HG03103 (cell line): ENCODE measurements at regions not wholly inside any gene's neighbourhood (a gene's known extent, or its start where the extent isn't known, plus 50 kb on each side); places are given as distances from the start of the nearest gene placed in this dataset.
"Not testable (repeated sequence)": the region's sequence is repeated elsewhere in the genome, so short reads cannot be mapped to it uniquely, and the experiment has no call there.

ENCODE experiments used
- ATAC-seq: cut with Tn5 transposase; IDR thresholded peaks from one replicate; pipeline ENCODE4 v1.9.1; 2021; ENCODE audit warnings: low read depth; ENCODE audit not compliant: unreplicated experiment

DNA sequence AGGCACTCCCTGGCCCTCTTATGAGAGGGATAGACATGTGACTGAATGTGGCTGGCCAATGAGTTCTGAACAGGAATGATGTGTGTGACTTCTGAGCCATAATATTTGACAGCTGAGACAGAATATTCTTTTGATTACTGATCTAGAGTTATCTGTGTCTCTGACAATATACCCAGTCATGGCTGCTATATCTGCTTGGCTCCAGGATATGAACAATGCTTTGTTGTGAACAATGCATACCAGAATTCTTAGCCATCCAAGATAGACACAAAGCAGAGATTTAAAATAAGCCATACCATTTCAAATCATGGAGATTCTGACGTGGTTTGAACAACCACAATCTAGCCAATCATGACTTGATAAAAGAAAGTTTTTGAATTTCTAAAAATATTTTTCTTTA is 840.3 kb upstream of the SEMA6A start:
- no peak for ATAC-seq

DNA sequence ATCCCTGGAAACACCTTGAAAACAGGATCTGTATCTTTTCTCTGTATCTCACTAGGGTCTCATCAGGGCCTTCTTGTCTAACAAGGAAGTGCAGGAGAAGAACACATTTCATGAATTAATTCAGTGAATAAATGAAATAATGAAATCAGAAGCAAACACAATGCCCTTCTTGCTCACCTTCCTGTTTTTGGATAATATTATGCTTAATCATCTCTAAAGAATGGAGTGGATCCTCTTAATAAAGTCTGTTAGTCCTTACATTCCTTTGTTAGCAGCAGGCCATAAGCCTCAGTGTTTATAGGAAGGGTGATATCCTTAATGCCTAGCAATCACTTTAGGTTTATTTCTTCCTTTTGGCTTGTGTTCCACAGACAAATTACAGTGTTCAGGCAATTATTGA is 837.1 kb upstream of the SEMA6A start:
- ATAC-seq = no peak

DNA sequence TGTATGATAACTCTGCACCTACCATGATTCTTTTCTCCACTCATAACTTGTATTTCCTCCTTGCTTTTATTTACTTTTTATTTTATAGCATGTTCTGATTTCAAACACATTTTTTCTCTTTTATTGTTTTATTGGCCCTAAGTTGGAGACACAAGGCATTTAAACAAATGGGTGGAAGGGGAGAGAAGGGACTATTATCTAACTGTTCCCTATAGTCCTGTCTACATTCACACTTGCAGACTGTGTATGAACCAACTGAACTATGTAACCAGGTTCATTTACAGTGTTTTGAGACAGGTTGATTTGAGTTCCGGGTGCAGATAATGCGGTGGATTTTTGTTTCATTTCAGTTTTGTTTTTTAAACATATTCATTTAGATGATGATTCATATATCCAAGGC is 830.6 kb upstream of the SEMA6A start:
- no peak for ATAC-seq

DNA sequence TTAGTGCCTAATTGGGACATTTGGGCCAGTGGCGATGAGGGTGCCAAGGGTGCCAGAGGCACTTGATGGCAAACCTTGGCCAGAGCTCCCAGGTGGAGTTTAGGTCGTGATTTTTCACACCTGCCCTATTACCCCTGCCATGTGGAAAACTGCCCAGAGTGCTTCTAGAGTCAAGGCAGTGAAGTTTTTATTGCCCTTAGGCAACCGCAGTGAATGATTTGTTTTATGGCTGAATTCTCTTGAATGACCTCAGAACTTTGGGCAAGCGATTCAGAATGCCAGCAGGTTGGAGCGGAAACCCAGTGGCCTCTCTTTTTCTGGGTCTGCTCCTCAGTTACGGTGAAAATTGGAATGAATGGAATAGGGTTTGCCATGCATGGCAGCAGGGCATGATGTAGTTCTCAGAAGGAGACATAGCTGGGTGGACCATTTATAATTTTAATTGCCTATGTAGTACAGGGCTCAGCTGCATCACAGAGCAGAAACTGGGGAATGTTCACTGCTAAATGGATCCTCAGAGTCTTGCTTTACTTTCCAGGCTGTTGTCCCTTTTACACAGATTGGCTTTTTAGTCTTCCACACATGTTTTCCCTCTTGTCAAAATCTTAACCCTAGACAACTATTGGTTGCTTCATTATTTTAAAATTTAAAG is 820.0 kb upstream of the SEMA6A start:
- ATAC-seq = no peak

DNA sequence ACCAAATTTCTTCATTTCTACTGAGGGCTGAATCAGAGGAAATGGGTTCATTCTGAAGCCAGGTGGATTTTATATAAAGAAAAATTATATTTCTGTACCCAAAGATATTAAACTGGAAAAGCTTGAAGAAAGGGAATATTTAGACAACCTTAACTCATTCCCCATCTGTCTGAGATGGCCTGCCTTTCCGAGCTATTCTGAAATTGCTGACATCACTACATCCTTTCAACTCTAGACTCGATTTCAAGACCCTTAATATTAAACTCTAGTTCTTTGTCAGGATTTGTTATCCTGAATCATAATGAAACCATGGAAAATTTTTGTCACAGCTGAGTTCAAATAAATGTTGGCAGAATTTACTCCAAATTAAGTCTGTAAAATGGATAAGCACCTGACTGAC is 818.5 kb upstream of the SEMA6A start:
- no peak for ATAC-seq

DNA sequence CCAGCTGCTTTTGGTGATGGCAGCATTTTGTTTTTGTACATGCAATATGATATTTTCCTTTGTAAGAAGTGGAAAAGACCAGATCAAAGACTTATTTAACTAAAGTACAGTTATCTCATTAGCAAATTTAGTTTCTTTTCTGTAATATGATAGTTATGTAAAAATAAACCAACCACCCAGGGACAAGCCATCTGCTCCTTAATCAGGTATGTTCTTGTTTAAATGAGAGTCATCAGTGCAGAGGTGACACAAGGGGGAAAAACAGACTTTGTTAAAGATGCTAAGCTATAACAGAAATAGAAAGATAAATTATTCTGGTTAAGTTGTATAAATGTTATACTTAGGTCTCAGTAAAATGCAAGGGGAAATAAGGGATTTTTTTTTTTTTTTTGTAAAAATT is 805.7 kb upstream of the SEMA6A start:
- ATAC-seq = no peak

DNA sequence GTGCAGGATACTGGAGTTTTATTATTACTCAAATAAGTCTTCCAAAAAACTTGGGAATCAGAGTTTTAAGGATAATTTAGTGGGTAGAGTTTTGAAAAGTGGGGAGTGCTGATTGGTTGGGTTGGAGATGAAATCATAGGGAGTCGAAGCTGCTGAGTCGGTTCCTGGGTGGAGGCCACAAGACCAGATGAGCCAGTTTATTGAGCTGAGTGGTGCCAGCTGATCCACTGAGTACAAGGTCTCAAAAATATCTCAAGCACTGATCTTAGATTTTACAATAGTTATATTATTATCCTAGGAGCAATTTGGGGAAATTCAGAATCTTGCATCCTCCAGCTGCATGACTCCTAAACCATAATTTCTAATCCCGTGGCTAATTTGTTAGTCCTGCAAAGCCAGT is 804.9 kb upstream of the SEMA6A start:
- ATAC-seq = no peak

DNA sequence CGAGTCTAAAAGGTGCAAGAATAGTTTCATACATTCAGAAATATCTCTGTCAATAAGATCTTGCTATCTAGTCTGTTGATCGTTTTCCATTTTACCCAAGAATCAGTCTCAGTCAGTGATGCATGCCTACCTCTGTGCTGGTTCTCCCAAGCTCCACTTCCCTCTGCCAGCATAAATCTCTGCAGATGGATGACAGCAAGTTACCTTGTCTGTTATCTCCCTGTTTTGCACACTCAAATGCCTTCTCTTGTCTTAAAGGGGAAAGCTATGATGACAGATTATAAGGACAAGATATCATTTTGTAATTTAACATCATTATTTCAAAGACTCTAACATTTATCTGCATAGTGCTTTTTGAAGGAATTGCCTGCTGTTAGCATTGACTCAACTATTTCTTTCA is 802.1 kb upstream of the SEMA6A start:
- ATAC-seq = no peak

DNA sequence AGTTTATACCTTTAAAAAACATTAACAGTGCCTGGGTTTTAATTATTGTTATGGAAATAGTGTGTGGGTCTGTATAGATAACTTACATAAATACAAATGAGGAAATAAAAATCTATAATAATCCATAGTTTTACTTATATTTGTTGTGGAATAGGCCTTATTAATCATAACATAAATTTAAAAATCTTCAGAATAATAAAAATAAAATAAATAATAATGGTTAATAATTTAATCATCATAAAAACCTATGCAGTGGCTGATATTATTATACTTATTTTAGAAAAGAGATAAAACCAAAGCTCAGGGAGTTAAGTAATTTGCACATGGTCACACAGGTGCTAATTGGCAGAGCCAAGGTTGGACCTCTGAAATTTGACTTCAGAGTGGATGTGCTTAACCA is 785.3 kb upstream of the SEMA6A start:
- no peak for ATAC-seq

DNA sequence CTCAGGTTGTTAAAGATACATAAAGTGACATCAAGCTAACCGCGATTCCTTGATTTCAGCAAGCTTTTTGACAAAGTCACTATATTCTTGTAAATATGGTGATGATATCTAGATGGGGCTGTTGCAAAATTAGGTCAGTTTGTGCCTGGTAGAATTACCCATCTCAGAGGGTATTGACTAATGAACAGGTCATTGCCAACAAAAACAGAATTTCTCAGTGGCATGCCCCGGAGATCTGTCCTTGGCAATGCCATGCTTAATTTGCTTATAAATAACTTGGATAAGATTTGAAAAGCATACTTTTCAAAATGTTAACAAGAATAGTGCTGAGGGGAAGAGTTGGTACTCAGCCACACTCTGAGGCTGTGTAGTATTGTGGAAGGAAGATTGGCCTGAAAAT is 783.3 kb upstream of the SEMA6A start:
- no peak for ATAC-seq

DNA sequence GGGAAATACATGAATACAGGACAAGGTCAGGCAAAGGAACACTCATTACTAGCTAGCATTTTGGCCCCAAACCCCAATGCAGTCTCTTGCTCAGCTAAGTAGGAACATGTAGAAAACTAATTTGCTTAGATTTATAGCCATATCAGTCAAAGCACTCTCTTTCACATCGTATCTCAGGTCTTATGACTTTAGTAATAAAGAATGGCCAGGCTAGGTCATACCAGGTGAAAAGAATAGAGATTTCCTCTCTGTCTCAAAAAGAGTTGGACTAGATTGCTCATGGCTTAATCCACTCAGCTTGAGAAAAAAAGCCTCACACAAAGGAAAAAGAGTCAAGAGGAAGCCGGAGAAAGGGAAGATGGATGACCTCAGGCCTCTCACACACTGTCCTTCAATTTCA is 772.7 kb upstream of the SEMA6A start:
- no peak for ATAC-seq

DNA sequence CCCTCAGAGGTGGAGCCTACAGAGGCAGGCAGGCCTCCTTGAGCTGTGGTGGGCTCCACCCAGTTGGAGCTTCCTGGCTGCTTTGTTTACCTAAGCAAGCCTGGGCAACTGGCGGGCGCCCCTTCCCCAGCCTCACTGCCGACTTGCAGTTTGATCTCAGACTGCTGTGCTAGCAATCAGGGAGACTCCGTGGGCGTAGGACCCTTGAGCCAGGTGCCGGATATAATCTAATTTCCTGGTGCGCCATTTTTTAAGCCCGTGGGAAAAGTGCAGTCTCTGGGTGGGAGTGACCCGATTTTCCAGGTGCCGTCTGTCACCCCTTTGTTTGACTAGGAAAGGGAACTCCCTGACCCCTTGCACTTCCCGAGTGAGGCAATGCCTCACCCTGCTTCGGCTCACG is 769.1 kb upstream of the SEMA6A start:
- ATAC-seq = not testable (repeated sequence)

DNA sequence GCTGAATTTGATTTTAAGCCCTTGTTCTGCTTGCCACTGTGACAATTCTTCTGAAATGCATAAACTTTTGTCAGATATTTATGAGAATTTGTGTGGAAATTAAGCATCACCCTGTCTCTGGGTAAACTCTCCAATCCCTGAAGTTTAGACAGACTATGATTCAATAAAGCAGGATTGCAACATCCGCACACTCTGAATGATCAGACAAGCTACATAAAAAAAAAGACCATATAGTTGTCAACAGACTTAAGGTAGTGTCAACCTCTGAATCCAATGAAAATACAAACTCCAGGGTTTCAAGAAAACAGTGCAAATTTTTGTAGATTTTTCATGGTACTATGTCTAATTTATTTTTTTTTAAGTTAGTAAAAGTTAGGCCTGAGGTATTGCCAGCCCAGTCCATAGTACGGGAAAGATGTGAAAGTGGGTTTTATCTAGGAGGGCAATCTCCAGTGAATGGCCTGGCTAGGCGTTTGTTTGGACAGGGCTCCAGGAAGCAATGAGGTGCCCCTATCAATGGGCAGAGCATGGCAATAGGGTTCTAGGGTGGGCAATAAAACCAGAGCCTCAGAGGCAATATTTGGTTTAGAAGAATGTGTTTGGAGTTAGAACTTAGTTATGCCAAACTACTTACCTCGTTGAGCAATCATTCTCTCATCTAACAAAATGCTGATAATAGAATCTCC is 762.6 kb upstream of the SEMA6A start:
- no peak for ATAC-seq

DNA sequence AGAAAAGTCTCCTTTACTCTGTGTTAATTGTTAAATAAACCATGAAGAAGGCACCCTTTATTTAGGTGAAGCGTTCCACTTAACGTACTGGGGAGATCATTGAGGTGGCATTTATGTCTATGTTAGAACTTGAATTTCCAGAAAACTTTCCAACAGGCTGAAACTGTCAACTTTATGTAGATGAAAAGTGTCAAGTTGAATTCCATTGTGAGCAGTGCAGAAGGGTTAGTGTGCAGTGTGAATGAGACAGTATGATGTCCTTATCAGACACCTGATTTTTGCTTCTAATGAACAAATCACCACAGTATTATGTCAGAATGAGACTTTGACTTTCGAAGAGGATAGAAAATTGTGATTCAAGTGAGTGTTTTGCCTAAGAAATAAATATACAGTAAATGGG is 761.6 kb upstream of the SEMA6A start:
- ATAC-seq = no peak

DNA sequence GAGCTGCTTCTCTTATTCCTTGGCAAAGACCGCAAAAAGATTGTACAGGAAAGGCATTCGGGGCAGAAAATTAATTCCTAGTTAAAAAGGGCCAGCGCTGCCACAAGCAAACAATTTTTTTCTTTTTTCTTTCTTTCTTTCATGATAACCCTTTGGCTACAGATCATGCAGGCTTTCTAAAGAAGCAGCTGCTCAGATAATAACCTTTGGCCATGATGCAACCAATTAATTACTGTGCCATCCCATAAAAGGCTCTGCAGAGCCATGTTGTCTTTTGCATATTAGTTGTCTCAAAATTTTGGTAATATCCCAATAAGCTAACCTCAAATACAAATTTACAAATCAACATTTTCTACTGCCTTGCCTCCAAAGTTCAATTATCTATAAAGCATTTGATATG is 758.4 kb upstream of the SEMA6A start:
- no peak for ATAC-seq

DNA sequence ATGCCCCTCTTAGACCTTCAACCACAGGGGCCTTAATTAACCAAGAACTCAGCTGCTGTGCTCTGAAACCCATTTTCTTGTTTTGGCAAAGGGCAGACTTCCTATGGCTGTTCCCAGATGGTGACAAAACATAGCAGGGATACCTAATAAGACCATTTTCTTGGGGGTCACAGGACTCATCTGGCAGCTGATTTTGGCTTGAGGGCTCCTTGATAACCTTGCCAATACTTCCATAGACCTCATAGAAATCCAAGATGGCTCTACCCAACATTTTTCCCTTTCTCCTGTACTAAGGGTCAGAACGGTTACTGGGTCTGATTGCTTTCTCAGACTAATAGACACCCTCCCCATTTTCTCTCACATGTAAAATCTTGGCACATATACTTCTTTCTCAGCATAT is 757.7 kb upstream of the SEMA6A start:
- no peak for ATAC-seq

DNA sequence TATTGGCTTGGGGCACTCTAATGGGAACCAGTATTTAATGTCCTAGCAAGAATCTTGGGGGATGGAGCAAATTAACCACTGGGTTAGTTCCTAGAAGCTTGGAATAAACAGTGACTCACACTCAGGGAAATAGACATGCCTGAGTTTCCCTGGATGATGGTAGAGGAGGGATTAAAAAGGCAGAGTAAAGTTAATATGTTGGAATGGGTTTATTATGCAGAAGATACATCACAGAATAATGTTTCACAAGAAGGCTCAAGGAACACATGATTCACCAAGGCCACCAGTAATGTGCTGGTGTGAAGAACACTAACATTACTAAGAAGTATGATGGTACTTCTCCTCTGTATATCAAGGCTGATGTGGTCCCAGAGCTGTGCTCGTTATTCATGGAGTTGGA is 752.9 kb upstream of the SEMA6A start:
- no peak for ATAC-seq

DNA sequence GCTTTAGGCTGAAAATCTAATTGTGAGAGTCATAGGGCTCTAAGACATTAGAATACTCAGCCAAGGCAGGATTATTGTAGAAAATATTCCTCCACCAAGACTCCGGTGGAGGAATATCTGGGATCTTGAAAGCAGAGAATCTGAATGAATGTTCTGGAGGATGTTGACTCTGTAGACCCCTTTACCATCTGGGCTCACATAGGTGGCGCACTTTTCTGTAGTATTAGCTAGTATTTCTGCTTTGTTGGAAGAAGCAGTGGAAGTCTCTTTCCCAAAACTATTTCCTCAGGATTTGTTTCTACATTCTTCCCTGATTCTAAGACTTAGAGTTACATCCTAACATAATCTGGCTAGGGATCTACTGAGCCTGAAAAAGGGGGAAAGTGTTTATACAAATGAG is 752.4 kb upstream of the SEMA6A start:
- no peak for ATAC-seq

DNA sequence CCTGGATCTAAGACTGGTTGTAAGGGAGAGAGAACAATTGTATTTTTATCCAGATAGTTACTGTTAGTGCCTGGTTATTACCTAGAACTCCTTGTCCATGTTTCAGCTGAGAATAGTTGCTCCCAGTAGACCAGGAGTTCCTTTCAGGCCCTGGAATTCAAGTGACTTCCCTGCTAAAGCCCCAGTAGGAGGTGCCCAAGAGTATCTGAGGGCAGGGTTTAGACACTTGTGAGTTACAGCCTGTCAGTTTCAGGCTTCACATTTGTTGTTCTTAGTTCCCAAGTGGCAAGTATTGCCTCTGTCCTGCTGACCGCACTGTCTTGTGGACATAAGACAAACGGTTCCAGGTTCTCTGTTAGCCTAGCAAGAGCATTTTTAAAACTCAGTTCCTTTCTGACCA is 743.9 kb upstream of the SEMA6A start:
- ATAC-seq = no peak

DNA sequence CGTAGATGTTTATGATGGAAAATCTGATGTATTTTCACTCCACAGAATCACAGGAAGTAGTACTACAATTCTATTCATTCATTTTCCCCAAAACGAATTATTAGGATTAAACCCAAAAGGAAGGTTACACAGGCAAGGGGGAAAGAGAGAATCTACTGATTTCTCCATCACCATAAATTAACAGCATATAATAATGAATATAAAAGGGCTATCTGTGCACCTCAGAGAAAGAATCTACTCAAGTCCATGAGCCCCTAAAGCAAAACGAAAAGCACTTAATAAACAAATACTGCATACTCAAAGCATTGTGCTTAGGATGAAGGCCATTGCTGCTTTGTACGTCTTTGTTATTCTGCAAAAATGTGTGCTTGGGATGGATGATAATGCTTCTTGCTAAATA is 740.5 kb upstream of the SEMA6A start:
- no peak for ATAC-seq

DNA sequence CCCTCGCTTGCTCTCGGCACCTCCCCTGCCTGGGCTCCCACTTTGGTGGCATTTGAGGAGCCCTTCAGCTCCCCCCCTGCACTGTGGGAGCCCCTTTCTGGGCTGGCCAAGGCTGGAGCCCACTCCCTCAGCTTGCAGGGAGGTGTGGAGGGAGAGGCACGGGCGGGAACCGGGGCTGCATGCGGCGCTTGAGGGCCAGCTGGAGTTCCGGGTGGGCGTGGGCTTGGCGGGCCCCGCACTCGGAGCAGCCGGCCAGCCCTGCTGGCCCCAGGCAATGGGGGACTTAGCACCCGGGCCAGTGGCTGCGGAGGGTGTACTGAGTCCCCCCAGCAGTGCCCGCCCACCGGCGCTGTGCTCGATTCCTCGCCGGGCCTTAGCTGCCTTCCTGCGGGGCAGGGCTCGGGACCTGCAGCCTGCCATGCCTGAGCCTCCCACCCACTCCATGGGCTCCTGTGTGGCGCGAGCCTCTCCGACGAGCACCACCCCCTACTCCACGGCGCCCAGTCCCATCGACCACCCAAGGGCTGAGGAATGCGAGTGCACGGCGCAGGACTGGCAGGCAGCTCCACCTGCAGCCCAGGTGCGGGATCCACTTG is 730.0 kb upstream of the SEMA6A start:
- not testable (repeated sequence) for ATAC-seq

DNA sequence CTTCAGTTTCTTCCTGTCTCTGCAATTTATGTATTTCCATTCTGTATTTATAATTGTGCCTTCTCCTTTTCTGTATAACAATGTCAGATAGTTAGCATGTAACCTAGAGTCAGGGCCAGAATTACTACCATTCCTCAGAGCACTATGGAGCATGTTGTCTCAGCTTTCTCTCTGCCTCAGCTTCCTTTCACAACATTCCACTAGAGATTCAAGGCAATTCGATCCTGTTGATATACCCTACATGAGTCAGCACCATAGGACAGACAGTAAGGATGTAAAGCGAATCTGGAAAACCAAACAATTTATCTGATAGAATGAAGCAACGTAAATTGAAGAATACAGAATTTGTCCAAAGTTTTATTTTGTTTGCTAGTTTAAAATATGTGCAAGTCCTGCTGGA is 728.3 kb upstream of the SEMA6A start:
- ATAC-seq = no peak
